Esophagus muscularis mucosa (tissue), 4 donors: ENCODE measurements at regions not wholly inside any gene's neighbourhood (a gene's known extent, or its start where the extent isn't known, plus 50 kb on each side); places are given as distances from the start of the nearest gene placed in this dataset.

ENCODE experiments used
- EP300 ChIP-seq: sonication (generic); formaldehyde crosslinking; IDR thresholded peaks from one replicate; pipeline ENCODE4 v1.6.1; 2017; ENCODE audit warnings: antibody characterized with exemption
- POLR2A ChIP-seq: fragments of 450-650 bp; IDR thresholded peaks from one replicate; pipeline ENCODE4 v1.6.1; 2017; ENCODE audit warnings: antibody characterized with exemption, moderate library complexity, mild to moderate bottlenecking, low read depth
- POLR2AphosphoS5 ChIP-seq, 2 donors: sonication (generic); formaldehyde crosslinking; IDR thresholded peaks; one replicate each; pipeline ENCODE4 v1.6.1; 2017; ENCODE audit warnings: antibody characterized with exemption in 2 of 2
- TF ChIP-seq, protein P1 (sequence below), 3 experiments: fragments of 200-600 bp in 2 of 3; fragments of 450-650 bp in 1 of 3; sonication (generic) in 2 of 3; IDR thresholded peaks; one replicate each; pipeline ENCODE4 v1.5.1; 2017 to 2019; ENCODE audit warnings: antibody characterized with exemption in 3 of 3, mild to moderate bottlenecking in 2 of 3, moderate library complexity in 1 of 3

DNA sequence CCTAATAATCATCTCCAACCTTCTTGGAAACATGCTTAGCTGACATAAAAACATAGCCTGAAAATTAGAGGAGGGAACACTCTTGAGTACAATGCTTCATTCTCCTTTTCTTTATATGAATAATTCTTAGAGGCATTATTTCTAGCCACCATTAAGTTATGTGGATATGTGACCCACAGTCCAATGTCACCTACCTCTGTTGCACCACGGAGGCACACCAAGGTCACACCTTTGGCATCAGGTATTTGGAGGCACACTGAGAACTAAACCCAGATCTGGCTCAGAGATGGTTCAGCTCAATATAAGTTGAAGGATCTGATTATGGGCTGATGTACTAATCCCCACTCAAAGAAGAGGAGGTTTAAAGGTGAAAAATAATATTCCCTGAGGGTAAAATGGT, 385.1 kb downstream of the POM121L12 start:
- TF ChIP-seq, protein P1, sequence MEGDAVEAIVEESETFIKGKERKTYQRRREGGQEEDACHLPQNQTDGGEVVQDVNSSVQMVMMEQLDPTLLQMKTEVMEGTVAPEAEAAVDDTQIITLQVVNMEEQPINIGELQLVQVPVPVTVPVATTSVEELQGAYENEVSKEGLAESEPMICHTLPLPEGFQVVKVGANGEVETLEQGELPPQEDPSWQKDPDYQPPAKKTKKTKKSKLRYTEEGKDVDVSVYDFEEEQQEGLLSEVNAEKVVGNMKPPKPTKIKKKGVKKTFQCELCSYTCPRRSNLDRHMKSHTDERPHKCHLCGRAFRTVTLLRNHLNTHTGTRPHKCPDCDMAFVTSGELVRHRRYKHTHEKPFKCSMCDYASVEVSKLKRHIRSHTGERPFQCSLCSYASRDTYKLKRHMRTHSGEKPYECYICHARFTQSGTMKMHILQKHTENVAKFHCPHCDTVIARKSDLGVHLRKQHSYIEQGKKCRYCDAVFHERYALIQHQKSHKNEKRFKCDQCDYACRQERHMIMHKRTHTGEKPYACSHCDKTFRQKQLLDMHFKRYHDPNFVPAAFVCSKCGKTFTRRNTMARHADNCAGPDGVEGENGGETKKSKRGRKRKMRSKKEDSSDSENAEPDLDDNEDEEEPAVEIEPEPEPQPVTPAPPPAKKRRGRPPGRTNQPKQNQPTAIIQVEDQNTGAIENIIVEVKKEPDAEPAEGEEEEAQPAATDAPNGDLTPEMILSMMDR (IDR thresholded peaks at IDR 0.05), result no peak
- no peak for TF ChIP-seq POLR2AphosphoS5 (IDR thresholded peaks at IDR 0.05)
- TF ChIP-seq EP300, result no peak
- no peak for TF ChIP-seq POLR2A
